GM18870 (cell line): ENCODE measurements at regions not wholly inside any gene's neighbourhood (a gene's known extent, or its start where the extent isn't known, plus 50 kb on each side); places are given as distances from the start of the nearest gene placed in this dataset.

Source experiments
- ATAC-seq: cut with Tn5 transposase; IDR thresholded peaks from one replicate; pipeline ENCODE4 v1.9.1; 2021; ENCODE audit warnings: moderate library complexity; ENCODE audit not compliant: unreplicated experiment

- no peak for ATAC-seq
Measured at GRCh38 chr6:88360203-88360797, 194.2 kb upstream of the CNR1 start.

GRCh38 chr6:88359530-88360202 is 193.5 kb upstream of the CNR1 start:
- ATAC-seq: no peak

- no peak for ATAC-seq
Measured at GRCh38 chr6:88358846-88359245, 192.7 kb upstream of the CNR1 start.

GRCh38 chr6:88349511-88349910 is 183.4 kb upstream of the CNR1 start:
- no peak for ATAC-seq

GRCh38 chr6:88342336-88342735 is 176.2 kb upstream of the CNR1 start:
- ATAC-seq: no peak

- ATAC-seq: no peak
Measured at GRCh38 chr6:88339761-88340160, 173.6 kb upstream of the CNR1 start.

GRCh38 chr6:88321306-88321705 is 155.2 kb upstream of the CNR1 start:
- ATAC-seq: no peak

GRCh38 chr6:88311561-88311960 is 145.4 kb upstream of the CNR1 start:
- ATAC-seq: no peak

- no peak for ATAC-seq
Measured at GRCh38 chr6:88304520-88304919, 138.4 kb upstream of the CNR1 start.

- no peak for ATAC-seq
Measured at GRCh38 chr6:88302769-88303225, 136.7 kb upstream of the CNR1 start.

GRCh38 chr6:88301888-88302768 is 136.0 kb upstream of the CNR1 start:
- no peak for ATAC-seq

- no peak for ATAC-seq
Measured at GRCh38 chr6:88301256-88301655, 135.1 kb upstream of the CNR1 start.

- no peak for ATAC-seq
Measured at GRCh38 chr6:88298066-88298845, 132.1 kb upstream of the CNR1 start.

GRCh38 chr6:88296694-88297093 is 130.5 kb upstream of the CNR1 start:
- no peak for ATAC-seq

- no peak for ATAC-seq
Measured at GRCh38 chr6:88295663-88296062, 129.5 kb upstream of the CNR1 start.

GRCh38 chr6:88294702-88295101 is 128.6 kb upstream of the CNR1 start:
- ATAC-seq: no peak

GRCh38 chr6:88290411-88290810 is 124.3 kb upstream of the CNR1 start:
- ATAC-seq: no peak

GRCh38 chr6:88287696-88288095 is 121.5 kb upstream of the CNR1 start:
- ATAC-seq: no peak

GRCh38 chr6:88276331-88276730 is 110.2 kb upstream of the CNR1 start:
- no peak for ATAC-seq

- ATAC-seq: no peak
Measured at GRCh38 chr6:88268508-88268907, 102.4 kb upstream of the CNR1 start.

- ATAC-seq: no peak
Measured at GRCh38 chr6:88266126-88266525, 100.0 kb upstream of the CNR1 start.
